ENCODE measurements at regions not wholly inside any gene's neighbourhood (a gene's known extent, or its start where the extent isn't known, plus 50 kb on each side); places are given as distances from the start of the nearest gene placed in this dataset.
"Not testable (repeated sequence)": the region's sequence is repeated elsewhere in the genome, so short reads cannot be mapped to it uniquely, and the experiment has no call there.

DNA sequence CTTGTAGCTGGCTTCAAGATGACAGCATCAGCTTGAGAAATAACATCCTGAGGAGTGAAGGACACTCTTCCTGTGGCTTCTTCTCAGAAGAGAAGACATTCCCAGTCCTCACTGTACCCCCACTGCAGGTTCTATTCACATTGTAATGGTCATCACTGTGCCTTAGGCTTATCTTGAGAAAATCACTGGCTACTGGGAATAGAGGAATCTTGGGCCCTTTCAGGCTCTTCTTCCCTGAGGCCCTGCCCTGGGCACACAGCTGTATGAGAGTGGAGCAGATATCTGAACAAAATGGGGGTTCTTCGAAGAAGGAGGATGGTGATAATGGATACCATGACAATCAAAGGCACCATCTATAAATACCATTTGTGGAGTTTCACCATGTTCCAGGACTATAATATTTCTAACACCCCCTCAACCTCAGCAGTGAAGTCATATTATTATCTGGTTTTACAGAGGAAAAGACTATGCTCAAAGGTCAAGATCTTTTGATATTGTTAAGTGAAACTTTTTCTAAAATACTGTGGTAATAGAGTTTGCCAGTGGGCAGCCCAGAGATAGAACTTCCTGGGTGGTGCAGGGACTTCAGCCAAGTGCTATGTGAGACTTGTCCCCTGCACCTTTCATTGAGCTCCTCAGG is 143.1 kb upstream of the KCNE2 start:
- DNase-seq: no peak

DNA sequence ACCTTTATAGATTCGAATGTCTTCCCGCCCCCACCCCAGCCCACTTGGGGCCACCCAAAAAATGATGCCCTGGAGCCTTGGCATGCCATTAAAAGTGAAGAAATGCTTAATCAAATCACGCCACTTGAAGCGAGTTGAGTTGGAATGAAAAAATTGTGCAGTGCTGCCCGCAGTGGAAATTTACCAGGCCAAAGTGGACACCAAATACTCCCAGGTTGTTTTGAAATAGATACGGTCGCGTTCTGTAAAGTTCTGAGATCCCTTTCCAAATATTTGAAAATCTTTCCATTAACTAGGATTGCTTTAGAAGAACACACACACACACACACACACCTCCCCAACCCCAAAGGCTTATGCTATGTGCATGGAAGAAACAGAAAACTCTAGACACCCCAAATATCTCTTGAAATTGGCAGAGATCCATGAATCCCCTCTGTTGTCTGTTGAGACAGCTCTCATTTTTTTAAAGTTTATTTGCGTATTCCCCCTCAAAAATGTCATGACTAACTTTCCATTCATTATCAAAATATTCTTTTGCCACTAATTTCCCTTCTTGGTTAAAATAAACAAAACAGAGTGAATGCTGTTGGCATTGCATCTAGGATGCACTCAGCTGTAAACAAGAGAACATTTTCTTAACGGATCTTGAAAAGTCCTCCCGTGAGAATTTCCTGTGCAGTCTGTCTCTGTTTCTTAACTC is 142.3 kb upstream of the KCNE2 start:
- DNase-seq: no peak

DNA sequence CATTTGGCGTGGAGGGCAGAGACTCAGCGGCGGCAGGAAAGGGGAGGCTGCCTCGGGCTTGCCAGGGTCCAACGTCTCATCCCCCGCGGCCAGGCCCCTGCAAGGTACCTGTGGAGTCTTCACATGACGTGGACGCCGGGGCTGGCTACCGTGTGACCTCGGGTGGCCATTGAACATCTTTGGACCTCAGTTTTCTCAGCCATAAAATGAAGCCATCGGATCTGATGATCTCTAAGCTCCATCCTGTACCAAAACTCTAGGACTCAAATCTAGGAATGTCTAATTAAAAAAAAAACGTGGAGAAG is 141.8 kb upstream of the KCNE2 start:
- no peak for DNase-seq

DNA sequence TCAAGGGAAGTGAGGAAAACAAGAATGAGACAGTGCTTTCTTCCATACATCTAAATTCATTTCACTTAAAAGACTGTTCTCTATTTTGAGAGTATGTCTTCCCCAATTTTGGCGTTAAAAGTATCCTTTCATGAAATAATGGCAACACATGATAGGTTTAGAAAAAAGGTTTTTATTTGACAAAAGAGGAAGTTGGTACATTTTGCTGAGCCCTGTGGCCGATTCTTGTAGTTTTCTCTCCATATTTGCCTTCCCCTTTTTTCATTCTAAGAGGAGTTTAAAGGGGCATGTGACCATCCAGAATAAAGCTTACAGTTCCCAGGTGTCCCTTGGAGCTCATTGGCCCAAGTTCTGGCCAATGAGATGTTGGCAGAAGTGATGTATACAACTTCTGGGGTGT is 140.4 kb upstream of the KCNE2 start:
- DNase-seq: no peak

DNA sequence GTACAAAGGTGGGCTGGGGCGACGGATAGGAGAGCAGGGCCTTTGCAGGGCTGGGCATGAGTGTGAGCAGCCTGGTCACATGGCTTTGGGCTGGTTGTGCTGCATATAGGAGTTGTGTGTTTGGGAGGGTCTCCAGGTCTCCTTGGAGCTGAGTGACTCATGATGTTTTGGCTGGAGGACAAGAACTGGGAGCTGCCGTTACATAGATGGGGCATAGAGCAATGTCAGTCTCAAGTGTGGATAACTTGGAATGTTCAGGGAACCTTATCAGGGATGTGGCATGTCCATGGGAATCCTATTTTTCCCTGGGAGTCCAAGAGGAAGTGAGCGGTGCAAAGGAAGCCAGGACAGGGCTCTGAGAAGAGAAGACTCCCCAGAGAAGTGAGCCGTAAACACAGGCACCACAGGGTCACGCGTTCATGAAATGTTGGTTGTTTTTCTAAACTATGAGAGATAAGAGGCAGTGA is 136.4 kb upstream of the KCNE2 start:
- DNase-seq: no peak

DNA sequence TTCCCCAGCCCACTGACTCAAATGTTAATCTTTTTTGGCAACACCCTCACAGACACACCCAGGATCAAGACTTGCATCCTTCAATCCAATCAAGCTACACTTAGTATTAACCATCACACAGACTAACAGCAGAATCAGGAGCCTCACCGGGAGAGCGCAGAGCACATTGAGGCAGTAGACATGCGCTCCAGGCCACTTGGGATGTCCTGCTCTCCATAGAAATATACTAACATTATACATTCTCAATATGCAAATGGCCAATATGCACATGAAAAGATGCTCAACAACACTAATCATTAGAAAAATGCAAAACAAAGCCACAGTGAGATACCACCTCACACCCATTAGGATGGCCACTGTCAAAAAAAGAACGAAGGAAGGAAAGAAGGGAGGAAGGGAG is 135.0 kb upstream of the KCNE2 start:
- DNase-seq: no peak

DNA sequence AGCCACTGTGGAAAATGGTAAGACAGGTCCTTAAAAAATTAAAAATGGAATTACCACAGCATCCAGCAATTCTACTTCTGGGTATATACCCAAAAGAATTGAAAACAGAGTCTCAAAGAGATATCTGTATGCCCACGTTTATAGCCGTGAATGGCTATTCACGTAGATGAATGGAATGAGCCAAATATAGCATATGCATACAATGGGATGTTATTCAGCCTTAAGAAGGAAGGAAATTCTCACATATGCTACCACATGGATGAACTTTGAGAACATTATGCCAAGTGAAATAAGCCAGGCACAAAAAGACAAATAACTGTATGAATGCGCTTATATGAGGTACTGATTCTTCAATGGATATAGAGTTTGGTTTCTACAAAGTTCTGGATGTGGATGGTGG is 134.5 kb upstream of the KCNE2 start:
- DNase-seq: no peak

DNA sequence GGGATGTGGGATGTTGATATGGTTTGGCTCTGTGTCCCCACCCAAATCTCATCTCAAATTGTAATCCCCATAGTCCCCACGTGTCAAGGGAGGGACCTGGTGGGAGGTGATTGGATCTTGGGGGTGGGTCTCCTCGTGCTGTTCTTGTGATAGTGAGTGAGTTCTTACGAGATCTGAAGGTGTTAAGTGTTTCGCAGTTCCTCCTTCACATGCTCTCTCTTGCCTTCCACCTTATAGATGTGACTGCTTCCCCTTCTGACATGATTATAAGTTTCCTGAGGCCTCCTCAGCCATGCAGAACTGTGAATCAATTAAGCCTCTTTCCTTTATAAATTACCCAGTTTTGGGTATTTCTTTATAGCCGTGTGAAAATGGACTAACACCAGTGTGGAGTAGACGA is 130.1 kb upstream of the KCNE2 start:
- not testable (repeated sequence) for DNase-seq

DNA sequence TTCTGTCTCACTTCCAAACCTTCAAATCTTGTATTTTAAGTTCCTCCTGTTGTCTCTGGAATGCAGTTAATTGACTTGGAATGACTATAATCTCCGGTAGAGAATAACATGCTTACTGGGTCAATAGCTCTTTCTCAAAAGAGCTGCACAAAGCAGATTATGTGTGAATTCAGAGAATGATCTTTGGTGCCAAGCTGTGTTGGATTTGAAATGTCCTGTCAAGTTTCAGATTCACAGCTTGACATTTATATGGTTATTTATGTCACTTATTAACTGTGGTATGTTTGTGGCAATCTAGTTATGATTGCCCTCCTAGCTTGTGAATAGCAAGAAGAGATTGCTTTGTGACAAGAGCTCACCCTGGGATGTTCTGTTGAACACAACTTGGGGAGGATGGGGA is 128.3 kb upstream of the KCNE2 start:
- DNase-seq: no peak

DNA sequence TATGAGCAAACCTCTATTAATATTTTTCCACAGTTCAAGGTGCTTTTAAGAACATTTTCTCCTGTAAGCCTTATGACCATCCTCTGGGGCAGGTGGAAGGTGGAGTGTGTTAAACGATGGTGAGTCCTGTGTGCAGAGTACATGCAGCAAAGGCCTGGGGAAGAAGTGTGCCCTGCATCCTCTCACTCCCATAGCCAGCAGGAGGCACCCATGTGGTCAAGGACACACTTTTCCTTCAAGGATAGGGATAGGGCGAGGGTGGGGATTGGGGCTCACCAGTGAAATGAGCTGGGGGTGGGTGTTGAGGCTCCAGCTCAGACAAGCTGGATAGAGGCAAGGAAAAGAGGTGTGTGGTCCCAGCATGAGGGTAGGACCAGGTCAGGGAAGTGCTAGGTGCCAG is 120.8 kb upstream of the KCNE2 start:
- no peak for DNase-seq

DNA sequence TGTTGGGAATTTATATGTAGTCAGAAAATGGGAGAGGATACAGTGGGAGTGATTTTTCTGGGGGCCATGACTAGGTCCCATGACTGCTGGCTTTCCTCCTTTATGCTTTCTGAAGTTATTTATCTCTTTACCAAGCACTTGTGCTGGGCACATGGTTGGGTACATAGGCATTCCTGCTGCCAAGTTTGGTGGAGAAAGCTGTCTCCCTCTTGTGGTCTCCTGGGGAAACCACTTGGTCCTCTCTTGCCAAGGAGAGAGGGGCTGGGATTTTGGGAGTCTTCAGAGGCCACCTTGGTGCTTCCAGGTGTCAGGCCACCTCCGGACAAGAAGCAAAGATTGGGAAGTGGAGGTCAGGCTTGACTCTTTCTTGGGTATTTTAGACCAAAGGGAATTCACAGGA is 120.2 kb upstream of the KCNE2 start:
- DNase-seq: no peak

DNA sequence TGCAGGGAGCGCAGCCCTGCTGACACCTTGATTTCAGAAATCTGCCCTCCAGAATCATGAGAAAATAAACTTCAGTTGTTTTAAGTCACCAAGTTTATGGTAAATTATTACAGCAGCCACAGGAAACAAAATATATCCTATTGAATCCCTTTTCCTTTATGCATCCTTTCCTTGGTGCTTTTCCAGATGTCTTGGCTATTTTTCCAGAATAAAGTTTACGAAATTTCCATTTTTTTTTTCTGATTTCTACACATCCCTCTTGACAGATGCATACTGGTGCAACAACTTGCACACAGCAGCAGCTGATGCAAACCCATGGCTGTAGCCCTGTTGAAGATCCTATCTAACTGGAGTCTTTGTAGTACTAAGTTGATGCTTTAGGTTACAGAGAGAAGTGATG is 111.1 kb upstream of the KCNE2 start:
- no peak for DNase-seq

DNA sequence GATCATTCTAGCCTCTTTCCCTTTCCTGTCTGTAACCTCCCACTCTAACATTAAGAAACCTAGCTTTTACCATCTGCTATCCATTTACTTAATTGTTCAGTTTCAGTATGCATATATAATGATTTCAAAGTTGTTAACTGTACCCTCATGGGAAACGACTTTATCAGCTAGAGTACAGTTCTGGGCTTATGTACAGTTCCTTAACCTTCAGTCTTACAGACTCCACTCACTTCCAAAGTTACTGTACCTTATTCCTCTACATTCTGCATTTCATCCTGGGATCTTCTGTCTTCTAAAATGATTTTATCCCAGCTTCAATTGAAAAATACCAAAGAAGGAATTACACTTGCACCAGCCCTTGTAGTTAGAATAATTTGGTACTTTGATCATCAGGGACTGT is 108.7 kb upstream of the KCNE2 start:
- no peak for DNase-seq

DNA sequence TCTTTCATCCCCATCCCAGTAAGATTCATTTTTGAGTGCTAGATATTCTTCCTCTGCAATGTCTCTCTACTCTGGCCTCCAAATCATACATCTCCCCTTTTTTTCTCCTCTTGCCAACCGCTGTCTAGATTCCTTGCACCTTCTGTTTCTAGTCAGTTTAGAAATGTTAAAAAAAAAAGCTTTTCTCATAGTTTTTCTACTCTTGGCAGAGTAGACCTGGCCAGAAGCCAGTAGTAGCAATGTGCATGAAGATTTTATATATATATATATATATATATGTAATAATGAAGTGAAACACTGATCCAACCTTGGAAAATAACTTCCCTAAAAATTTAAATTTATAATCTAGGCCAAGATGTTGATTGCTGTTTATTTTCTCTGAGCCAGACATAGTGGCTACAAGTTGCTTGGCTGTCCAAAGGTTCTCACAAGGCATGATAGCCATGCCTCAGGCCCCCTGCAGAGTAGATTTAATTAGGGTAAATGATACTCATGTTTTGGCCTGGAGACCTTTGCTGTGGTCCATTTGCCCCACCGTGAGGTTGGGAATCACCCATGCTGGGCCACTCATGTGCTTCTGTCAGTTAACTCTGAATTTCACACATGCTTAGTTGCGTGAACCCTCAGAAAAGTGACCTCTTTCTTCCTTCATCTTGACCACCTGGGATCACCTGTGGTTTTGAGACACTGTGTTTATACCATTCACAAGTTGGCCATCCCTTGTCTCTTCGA is 103.4 kb upstream of the KCNE2 start:
- no peak for DNase-seq

DNA sequence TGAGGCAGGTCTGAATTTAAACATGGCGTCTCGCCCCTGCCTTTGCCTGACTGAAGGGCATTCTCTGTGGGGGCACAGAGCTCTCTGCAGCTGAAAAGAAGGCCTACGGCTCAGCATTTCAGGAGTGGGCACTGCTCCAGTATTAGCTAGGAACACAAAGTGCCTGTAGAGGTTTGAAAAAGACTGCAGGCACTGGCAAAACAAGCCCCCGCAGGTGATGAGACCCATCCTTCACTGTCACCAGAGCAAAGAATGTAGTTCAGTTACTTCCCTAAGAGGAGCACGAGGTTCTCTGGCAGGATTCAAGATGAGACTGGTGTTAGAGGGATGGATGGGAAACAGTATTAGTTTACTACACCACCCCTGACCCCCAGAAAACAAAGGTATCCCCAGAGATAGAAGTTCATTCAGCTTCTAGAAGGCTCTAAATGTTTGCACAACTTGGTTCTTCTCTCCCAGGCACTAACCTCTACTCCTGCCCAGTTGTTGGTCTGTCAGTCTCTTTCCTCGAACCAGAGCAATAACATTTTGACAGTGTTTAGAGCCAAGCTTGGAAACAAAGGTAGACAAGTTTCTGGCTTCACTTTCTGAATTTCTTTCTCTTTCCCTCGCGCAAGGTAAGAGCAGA is 101.9 kb upstream of the KCNE2 start:
- DNase-seq: no peak

DNA sequence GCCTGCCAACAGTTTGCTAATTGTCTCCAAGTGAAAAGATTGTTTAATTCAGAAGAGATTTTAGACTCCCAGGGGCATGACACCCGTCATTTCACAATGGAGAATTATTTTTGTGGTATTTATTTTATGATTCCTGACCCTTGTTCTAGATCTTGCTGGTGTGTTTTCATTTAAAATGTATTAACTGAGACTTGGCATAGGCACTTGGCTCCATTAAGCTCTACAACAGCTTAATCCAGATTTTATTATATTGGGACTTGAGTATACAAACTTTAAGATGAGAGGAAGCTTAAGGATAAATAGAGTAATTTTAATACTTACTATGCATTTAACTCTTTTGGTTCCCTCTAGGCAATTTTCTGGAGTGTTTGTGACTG is 101.3 kb upstream of the KCNE2 start:
- DNase-seq: no peak

DNA sequence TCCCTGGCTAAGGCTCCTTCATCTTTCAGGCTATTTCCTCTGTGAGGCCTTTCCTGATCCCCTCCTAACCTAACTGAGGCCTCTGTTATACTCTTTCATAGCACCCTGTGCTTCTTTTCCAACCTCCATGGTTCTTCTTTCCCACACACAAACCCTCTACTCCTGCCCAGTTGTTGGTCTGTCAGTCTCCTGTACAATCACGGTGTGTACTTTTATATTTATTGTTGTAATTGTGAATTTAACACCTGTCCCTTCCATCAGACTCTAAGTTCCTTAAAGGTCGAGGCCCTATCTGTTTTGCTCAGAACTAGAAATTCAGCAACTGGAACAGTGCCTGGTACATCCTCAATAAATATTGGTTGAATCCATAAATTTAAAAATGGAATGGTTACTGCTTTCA is 100.2 kb upstream of the KCNE2 start:
- no peak for DNase-seq

DNA sequence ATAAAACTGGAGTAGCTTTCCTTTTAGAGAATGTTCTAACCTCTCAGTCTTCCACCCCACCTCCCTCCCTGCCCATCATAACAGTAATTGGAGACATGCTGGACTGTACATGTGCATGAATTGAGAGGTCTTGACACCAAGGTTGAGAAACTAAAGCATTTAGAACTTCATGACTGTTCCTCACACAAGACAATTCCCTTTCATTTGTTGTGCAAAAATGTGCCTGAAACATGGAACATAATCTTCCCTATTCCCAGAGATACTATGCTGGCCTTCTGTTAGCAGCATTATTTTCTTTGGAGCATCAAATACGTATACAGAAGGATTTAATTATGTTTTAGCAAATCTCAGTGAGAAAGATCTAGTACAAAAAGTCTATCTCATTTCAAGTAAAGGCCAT is 97.5 kb upstream of the KCNE2 start:
- DNase-seq: no peak

DNA sequence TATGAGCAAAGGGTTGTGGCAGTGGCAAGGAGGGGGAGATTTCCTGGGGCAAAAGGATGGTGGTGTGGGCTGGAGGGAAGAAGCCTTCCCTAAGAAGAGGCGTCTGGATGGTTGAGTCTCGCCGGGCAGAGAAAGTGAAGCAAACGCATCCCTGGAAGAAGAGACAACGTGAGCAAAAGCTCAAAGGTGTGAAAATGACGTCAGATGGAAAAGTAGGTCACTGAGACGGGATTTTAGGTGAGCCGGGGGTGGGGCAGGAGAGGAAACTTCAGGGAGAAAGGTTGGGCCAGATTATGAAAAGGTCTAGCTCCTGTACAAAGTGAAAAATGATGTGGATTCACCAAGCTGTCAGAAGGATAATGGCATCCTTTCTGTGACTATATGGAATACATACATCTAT is 95.3 kb upstream of the KCNE2 start:
- no peak for DNase-seq

DNA sequence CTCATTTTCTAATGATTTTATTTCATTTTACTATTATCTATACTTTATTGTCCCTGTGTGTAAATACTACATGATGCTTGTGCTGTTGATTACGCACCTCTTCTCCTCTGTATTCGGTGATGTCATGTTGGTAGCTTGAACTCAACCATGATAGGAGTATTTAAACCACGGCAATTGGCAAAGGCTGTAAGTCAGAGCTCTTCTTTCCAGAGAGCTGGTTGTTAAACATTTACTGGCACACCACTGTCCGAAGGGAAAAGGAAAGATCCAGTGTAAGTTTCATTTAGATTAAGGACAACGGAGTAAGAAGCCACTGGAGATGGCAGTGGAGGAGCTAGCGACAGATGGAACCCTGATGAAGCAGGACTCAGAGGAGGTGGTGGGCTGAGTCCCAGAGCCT is 93.4 kb upstream of the KCNE2 start:
- no peak for DNase-seq

DNA sequence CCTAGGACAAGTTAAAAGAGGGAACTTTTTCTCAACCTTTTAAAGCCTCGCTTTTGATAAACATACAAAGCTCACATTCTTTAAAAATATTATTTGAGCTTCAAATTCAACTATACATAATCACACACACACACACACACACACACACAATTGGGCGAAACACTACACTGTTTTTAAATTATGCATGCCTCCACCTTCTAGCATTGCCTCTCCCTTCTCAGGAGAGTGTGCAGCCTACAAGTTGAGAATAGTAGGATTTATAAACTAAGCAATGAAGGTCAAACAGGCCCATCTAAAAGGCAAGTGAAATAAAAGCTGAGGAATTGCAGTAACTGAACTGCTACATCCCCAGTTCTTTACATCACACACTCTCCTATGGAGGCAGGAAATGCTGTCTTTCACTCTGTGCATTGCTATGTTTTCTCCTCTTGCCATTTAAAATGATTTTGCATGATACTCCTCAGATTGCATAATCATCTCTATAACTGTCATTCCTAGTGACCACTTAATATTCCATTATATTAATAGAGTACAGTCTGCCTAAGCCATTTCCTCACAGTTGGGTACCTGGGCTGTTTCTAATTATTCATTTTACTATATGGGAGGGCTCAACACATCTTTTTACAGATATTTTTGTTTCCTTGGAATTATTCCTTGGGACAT is 92.5 kb upstream of the KCNE2 start:
- no peak for DNase-seq

DNA sequence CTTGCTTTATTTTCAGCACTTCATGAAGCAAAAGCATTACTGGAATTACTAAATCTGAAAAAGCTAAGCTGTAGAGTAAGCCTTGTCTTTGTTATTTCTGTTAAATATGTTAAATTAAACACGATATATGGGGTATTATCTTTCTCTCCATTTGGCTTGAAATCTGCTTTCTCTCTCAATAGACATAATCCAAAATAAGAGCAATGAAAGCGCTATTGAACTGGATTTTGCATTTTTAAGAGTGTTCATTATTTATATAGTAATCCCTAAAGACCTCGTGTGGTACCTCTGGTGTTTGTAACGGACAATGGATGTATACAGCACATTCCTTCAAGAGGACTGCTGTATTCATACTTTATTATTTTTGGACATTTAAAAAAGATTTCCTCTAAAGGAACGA is 91.5 kb upstream of the KCNE2 start:
- no peak for DNase-seq

DNA sequence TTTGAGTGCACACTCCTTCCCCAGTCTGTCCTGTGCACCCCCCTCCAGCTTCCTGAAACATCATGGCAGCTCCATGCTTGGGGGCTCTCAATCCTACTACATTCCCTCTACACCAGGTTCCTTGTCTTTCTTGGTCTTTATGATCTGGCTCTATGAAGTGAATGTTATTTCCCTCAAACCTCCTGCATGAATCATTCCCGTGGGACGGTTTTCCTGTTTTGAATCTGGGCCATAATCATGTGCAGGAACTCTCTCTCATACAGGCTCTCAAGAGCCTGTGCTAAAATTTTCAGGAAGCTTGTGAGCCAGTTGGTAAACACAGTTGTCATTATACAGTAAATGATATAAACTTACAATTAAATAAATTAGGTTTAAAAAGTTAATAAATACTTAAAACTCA is 89.8 kb upstream of the KCNE2 start:
- no peak for DNase-seq
